Prostate gland (tissue), 2 donors: ENCODE measurements at regions not wholly inside any gene's neighbourhood (a gene's known extent, or its start where the extent isn't known, plus 50 kb on each side); places are given as distances from the start of the nearest gene placed in this dataset.
"Not testable (repeated sequence)": the region's sequence is repeated elsewhere in the genome, so short reads cannot be mapped to it uniquely, and the experiment has no call there.

Experiments
- CTCF ChIP-seq, 4 experiments: fragments of 200-600 bp in 2 of 4; fragments of 450-650 bp in 2 of 4; sonication (generic) in 2 of 4; IDR thresholded peaks; 1 replicate in 3 of 4; 2 replicates in 1 of 4; pipeline ENCODE4 v1.5.1; 2016 to 2019; ENCODE audit warnings: antibody characterized with exemption in 4 of 4, mild to moderate bottlenecking in 2 of 4, moderate library complexity in 2 of 4
- POLR2A ChIP-seq: fragments of 450-650 bp; IDR thresholded peaks from one replicate; pipeline ENCODE4 v1.6.1; 2016; ENCODE audit warnings: antibody characterized with exemption, mild to moderate bottlenecking
- POLR2AphosphoS5 ChIP-seq: sonication (generic); formaldehyde crosslinking; IDR thresholded peaks from one replicate; pipeline ENCODE4 v1.6.1; 2017; ENCODE audit warnings: antibody characterized with exemption

GRCh38 chr15:84512324-84512723, 88.5 kb upstream of the ZSCAN2 start:
- not testable (repeated sequence) for TF ChIP-seq CTCF (IDR thresholded peaks at IDR 0.05); POLR2A; POLR2AphosphoS5
